ENCODE measurements at regions not wholly inside any gene's neighbourhood (a gene's known extent, or its start where the extent isn't known, plus 50 kb on each side); places are given as distances from the start of the nearest gene placed in this dataset.
A peak's percentile ranks its signal among the peaks of the same experiment; 100 is the strongest.
"Not testable (repeated sequence)": the region's sequence is repeated elsewhere in the genome, so short reads cannot be mapped to it uniquely, and the experiment has no call there.

DNA sequence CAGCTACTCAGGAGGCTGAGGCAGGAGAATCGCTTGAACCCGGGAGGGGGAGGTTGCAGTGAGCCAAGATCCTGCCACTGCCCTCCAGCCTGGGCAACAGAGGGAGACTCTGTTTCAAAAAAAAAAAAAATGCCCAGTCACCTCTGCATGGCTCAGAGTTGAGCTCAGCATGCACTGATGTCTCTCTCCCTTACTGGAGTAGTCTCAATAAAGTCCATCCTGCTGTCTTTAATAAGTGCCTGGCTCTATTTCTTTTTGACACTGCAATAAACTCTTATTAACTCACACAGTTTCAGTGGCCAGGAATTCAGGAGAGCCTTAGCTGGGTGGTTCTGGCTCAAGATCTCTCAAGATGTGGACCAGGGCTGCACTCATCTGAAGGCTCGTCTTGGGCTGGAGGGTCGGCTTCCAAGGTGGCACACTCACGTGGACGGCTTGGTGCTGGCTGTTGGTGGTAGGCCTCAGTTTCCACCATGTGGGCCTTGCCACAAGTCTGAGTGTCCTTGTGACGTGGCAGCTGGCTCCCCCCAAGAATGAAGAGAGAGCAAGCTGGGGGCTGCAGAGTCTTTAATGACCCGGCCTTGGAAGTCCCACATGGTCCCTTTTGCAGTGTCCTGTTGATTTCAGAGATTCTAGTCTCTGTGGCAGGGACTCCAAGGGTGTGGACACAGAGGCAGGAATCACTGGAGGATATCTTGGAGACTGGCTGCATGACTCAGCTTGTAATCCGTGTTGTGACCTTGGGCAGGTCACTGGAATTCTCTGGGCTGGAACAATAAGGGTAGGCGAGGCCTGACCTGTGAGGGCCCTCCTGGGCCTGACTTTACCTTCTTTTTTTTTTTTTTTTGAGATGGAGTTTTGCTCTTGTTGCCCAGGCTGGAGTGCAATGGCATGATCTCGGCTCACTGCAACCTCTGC, 85.9 kb upstream of the KMT2C start:
- no peak for ATAC-seq
- no peaks in the 10 kb centered on the region for H3K9me3 Mint-ChIP-seq
- H3K27ac Mint-ChIP-seq = no peak overlapping the region
- H3K27me3 Mint-ChIP-seq = no peaks in the 10 kb centered on the region
- H3K36me3 Mint-ChIP-seq = no peaks in the 10 kb centered on the region
- no peaks in the 10 kb centered on the region for H3K4me1 Mint-ChIP-seq
- no peak overlapping the region for H3K4me3 Mint-ChIP-seq

GRCh38 chr7:152520861-152521302, 85.1 kb upstream of the KMT2C start:
- Mint-ChIP-seq H3K9me3 (no peaks in the 10 kb centered on the region), H3K4me1 (no peaks in the 10 kb centered on the region), H3K4me3 (no peak overlapping the region), H3K36me3 (no peaks in the 10 kb centered on the region), H3K27me3 (no peaks in the 10 kb centered on the region), H3K27ac (no peak overlapping the region)
- no peak for ATAC-seq

- ATAC-seq = no peak
- H3K9me3 Mint-ChIP-seq = no peaks in the 10 kb centered on the region
- H3K36me3 Mint-ChIP-seq = no peaks in the 10 kb centered on the region
- H3K4me3 Mint-ChIP-seq = no peak overlapping the region
- no peaks in the 10 kb centered on the region for H3K27me3 Mint-ChIP-seq
- no peak overlapping the region for H3K27ac Mint-ChIP-seq
- no peaks in the 10 kb centered on the region for H3K4me1 Mint-ChIP-seq
These were observed 83.5 kb upstream of the KMT2C start for GRCh38 chr7:152519290-152519689.

GRCh38 chr7:152516216-152516615, 80.4 kb upstream of the KMT2C start:
- Mint-ChIP-seq H3K27ac (no peak overlapping the region), H3K4me1 (peaks cover 11% of the 10 kb centered on the region), H3K36me3 (no peaks in the 10 kb centered on the region), H3K4me3 (no peak overlapping the region), H3K9me3 (no peaks in the 10 kb centered on the region), H3K27me3 (no peaks in the 10 kb centered on the region)
- ATAC-seq = no peak

GRCh38 chr7:152515266-152515950, 79.6 kb upstream of the KMT2C start:
- not testable (repeated sequence) for H3K4me3 Mint-ChIP-seq, H3K27ac Mint-ChIP-seq, H3K27me3 Mint-ChIP-seq, ATAC-seq, H3K36me3 Mint-ChIP-seq, H3K9me3 Mint-ChIP-seq
- peaks cover 11% of the 10 kb centered on the region for H3K4me1 Mint-ChIP-seq

GRCh38 chr7:152514771-152515105, 78.9 kb upstream of the KMT2C start:
- H3K36me3 Mint-ChIP-seq = no peaks in the 10 kb centered on the region
- H3K9me3 Mint-ChIP-seq = no peaks in the 10 kb centered on the region
- no peak overlapping the region for H3K4me3 Mint-ChIP-seq
- H3K27me3 Mint-ChIP-seq = no peaks in the 10 kb centered on the region
- ATAC-seq = no peak
- H3K4me1 Mint-ChIP-seq = peaks cover 11% of the 10 kb centered on the region
- H3K27ac Mint-ChIP-seq = no peak overlapping the region

GRCh38 chr7:152513861-152514770, 78.3 kb upstream of the KMT2C start:
- no peaks in the 10 kb centered on the region for H3K27me3 Mint-ChIP-seq
- H3K9me3 Mint-ChIP-seq = no peaks in the 10 kb centered on the region
- H3K36me3 Mint-ChIP-seq = no peaks in the 10 kb centered on the region
- ATAC-seq = no peak
- peaks cover 11% of the 10 kb centered on the region for H3K4me1 Mint-ChIP-seq
- no peak overlapping the region for H3K4me3 Mint-ChIP-seq
- no peak overlapping the region for H3K27ac Mint-ChIP-seq

GRCh38 chr7:152512706-152513105, 76.9 kb upstream of the KMT2C start:
- Mint-ChIP-seq H3K9me3 (no peaks in the 10 kb centered on the region), H3K4me1 (peaks cover 11% of the 10 kb centered on the region), H3K4me3 (peak overlapping the region; percentile 42), H3K27ac (no peak overlapping the region), H3K27me3 (no peaks in the 10 kb centered on the region), H3K36me3 (no peaks in the 10 kb centered on the region)
- ATAC-seq = peak; percentile 69

GRCh38 chr7:152511736-152512135, 75.9 kb upstream of the KMT2C start:
- H3K36me3 Mint-ChIP-seq = no peaks in the 10 kb centered on the region
- H3K4me3 Mint-ChIP-seq = no peak overlapping the region

DNA sequence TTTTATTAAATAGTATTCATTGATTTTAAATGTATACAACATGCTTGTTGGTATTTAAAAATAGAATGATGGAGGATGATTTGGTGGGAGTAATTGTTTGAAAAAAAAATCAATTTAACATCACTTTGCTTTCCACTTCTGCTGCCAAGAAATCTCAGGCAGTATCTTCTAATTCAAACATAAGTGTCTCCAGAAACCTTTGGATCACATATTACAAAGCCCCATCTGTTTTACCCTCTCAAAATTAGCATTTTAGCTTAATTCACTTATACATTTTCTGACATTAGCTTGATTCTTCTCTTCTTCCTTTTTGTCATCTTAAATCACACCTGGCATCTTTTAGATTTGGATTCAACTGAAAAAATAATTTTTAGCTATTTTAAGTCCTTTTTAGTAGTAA, 72.9 kb upstream of the KMT2C start:
- no peak overlapping the region for H3K27ac Mint-ChIP-seq
- H3K27me3 Mint-ChIP-seq = no peaks in the 10 kb centered on the region
- H3K9me3 Mint-ChIP-seq = no peaks in the 10 kb centered on the region
- H3K36me3 Mint-ChIP-seq = no peaks in the 10 kb centered on the region
- peaks cover 11% of the 10 kb centered on the region for H3K4me1 Mint-ChIP-seq
- no peak overlapping the region for H3K4me3 Mint-ChIP-seq
- ATAC-seq = no peak

More at GRCh38 chr7:152511736-152512135, 75.9 kb upstream of the KMT2C start:
- no peak overlapping the region for H3K27ac Mint-ChIP-seq
- H3K4me1 Mint-ChIP-seq = peaks cover 11% of the 10 kb centered on the region
- H3K9me3 Mint-ChIP-seq = no peaks in the 10 kb centered on the region
- H3K27me3 Mint-ChIP-seq = no peaks in the 10 kb centered on the region
- ATAC-seq = no peak

- Mint-ChIP-seq H3K27me3 (no peaks in the 10 kb centered on the region), H3K36me3 (no peaks in the 10 kb centered on the region), H3K4me1 (no peaks in the 10 kb centered on the region), H3K4me3 (no peak overlapping the region), H3K27ac (no peak overlapping the region), H3K9me3 (no peaks in the 10 kb centered on the region)
- no peak for ATAC-seq
These were observed 69.8 kb upstream of the KMT2C start for GRCh38 chr7:152505606-152506005.

DNA sequence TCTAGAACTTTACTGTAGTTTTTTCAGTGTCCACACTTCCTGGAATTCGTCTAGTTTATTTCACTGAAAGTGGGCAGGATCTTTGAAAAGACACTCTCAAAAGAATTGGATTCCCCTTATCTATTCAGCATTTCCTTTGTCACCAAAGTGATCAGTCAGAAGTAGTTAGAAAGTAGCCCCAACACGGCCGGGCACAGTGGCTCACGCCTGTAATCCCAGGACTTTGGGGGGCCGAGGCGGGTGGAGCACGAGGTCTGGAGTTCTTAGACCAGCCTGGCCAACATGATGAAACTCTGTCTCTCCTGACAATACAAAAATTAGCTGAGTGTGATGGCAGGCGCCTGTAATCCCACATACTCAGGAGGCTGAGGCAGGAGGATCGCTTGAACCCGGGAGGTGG, 69.0 kb upstream of the KMT2C start:
- H3K36me3 Mint-ChIP-seq = no peaks in the 10 kb centered on the region
- no peaks in the 10 kb centered on the region for H3K4me1 Mint-ChIP-seq

DNA sequence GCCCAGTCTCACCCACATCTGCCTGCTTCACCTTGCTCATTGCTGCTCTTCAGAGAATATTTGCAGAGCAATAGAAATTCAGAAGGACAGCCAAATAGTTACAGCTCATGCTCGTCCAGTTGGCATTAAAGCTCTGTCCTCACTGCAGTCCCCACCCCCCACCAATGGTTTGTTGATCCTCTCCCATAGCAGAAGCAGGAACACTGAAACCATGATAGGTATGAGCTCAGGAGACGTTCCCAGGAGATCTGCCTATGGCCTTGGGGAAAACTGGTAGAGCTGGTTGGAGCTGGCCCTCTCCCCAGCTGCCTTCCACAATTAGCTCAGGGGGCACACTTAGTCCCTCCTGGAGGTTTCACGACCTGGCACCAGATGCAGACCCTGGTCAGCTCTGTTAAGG, 68.6 kb upstream of the KMT2C start:
- H3K27me3 Mint-ChIP-seq = no peaks in the 10 kb centered on the region
- H3K27ac Mint-ChIP-seq = no peak overlapping the region
- no peak for ATAC-seq

More for the DNA sequence above, 69.0 kb upstream of the KMT2C start:
- Mint-ChIP-seq H3K27me3 (no peaks in the 10 kb centered on the region), H3K4me3 (no peak overlapping the region), H3K27ac (no peak overlapping the region), H3K9me3 (no peaks in the 10 kb centered on the region)
- no peak for ATAC-seq

DNA sequence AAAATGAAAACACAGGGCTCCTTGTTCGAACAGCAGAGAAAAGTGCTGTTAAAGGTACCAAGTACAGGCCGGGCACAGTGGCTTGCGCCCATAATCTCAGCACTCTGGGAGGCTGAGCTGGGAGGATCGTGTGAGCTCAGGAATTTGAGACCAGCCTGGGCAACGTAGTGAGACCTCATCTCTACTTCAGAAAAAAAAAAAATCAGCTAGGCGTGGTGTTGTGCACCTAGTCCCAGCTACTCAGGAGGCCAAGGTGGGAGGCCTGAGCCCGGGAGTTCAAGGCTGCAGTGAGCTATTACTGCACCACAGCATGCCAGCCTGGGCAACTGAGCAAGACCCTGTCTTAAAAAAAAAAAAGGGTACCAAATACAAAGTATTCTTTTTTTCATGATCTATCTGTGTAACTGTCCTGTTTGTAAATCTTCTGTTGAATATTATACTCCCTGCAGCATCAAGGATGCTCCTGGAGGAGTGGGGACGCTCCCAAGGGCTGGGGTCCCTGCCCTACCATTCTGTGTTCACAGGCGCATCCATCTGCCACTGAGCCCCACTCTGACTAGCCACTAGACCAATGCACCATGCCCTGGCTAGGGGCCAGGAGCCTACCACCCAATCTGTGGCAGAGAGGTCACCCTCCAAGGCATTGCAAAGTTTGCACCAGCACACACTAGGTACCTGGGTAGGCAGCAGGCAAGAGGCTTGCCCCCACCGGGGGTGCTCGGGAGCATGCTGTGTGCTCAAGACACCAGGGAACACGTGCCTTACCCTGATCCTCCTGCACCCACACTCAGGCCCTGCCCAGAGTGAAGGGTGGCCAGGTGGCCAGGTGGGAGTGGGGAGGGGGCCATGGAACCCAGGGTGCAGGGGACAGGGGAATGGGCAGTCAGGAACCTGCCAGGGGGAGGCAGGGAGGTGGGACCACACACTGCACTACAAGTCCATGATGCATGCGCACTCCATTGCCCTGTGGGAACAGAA, 67.3 kb upstream of the KMT2C start:
- H3K4me1 Mint-ChIP-seq = no peaks in the 10 kb centered on the region
- no peaks in the 10 kb centered on the region for H3K36me3 Mint-ChIP-seq
- H3K9me3 Mint-ChIP-seq = no peaks in the 10 kb centered on the region
- no peaks in the 10 kb centered on the region for H3K27me3 Mint-ChIP-seq
- H3K27ac Mint-ChIP-seq = no peak overlapping the region
- no peak for ATAC-seq
- H3K4me3 Mint-ChIP-seq = no peak overlapping the region

More for the DNA sequence above, 68.6 kb upstream of the KMT2C start:
- H3K4me3 Mint-ChIP-seq = no peak overlapping the region
- H3K36me3 Mint-ChIP-seq = no peaks in the 10 kb centered on the region
- no peaks in the 10 kb centered on the region for H3K4me1 Mint-ChIP-seq
- no peaks in the 10 kb centered on the region for H3K9me3 Mint-ChIP-seq

Data from stimulated activated memory B cell treated with anti-CD40 and anti-IgM and Interleukin-4, amounts not matched to agents 10 μg/mL and 1 μg/mL and 100 μg/mL, for 72 hours (primary cell).